ENCODE measurements at regions not wholly inside any gene's neighbourhood (a gene's known extent, or its start where the extent isn't known, plus 50 kb on each side); places are given as distances from the start of the nearest gene placed in this dataset.

GRCh38 chr1:109821831-109822745 is 58.4 kb upstream of the EPS8L3 start:
- no peak for TF ChIP-seq CTCF (IDR thresholded peaks at IDR 0.05)
- no peak for TF ChIP-seq POLR2AphosphoS5 (IDR thresholded peaks at IDR 0.05)
- Histone ChIP-seq H3K36me3 (no peaks in the 10 kb centered on the region), H3K4me3 (no peak overlapping the region), H3K4me1 (peaks cover 45% of the 10 kb centered on the region), H3K27me3 (no peaks in the 10 kb centered on the region), H3K27ac (peak overlapping the region; percentile 78), H3K9me3 (no peaks in the 10 kb centered on the region)
- peak in 1 of 2 donors; percentile 81 for DNase-seq (ENCODE audit: low spot score in 2 of 2)
- WGBS, result 68% methylated on average over 14 of the region's 14 CpGs

GRCh38 chr1:109821221-109821669 is 57.5 kb upstream of the EPS8L3 start:
- H3K27me3 ChIP-seq, result no peaks in the 10 kb centered on the region
- TF ChIP-seq EP300 (IDR thresholded peaks at IDR 0.05) (no peak), CTCF (IDR thresholded peaks at IDR 0.05) (no peak), POLR2AphosphoS5 (IDR thresholded peaks at IDR 0.05) (no peak)
- WGBS, result 32% methylated on average over 7 of the region's 8 CpGs
- peak overlapping the region; percentile 78 for H3K27ac ChIP-seq
- no peaks in the 10 kb centered on the region for H3K36me3 ChIP-seq
- H3K4me1 ChIP-seq, result peaks cover 45% of the 10 kb centered on the region
- no peak overlapping the region for H3K4me3 ChIP-seq
- no peaks in the 10 kb centered on the region for H3K9me3 ChIP-seq
- DNase-seq (ENCODE audit: low spot score in 2 of 2), result peak; percentile 84 to 92

- Histone ChIP-seq H3K4me1 (peaks cover 48% of the 10 kb centered on the region), H3K27me3 (no peaks in the 10 kb centered on the region), H3K27ac (no peak overlapping the region), H3K36me3 (no peaks in the 10 kb centered on the region), H3K9me3 (no peaks in the 10 kb centered on the region), H3K4me3 (no peak overlapping the region)
- DNase-seq (ENCODE audit: low spot score in 2 of 2), result no peak
- no peak for TF ChIP-seq EP300 (IDR thresholded peaks at IDR 0.05)
- TF ChIP-seq POLR2AphosphoS5 (IDR thresholded peaks at IDR 0.05), result no peak
- 91% methylated on average over 3 of the region's 3 CpGs for WGBS
These were observed 56.2 kb upstream of the EPS8L3 start for GRCh38 chr1:109819906-109820305.

GRCh38 chr1:109818988-109819764 is 55.5 kb upstream of the EPS8L3 start:
- no peak overlapping the region for H3K4me3 ChIP-seq
- H3K27ac ChIP-seq, result no peak overlapping the region
- no peaks in the 10 kb centered on the region for H3K27me3 ChIP-seq
- H3K9me3 ChIP-seq, result no peaks in the 10 kb centered on the region
- peaks cover 44% of the 10 kb centered on the region for H3K4me1 ChIP-seq
- 92% methylated on average over 7 of the region's 9 CpGs for WGBS
- TF ChIP-seq POLR2AphosphoS5 (IDR thresholded peaks at IDR 0.05), result no peak
- TF ChIP-seq CTCF (IDR thresholded peaks at IDR 0.05), result no peak
- no peak for TF ChIP-seq POLR2A (IDR thresholded peaks at IDR 0.05)
- no peak for TF ChIP-seq EP300 (IDR thresholded peaks at IDR 0.05)
- no peak for DNase-seq (ENCODE audit: low spot score in 2 of 2)
- H3K36me3 ChIP-seq, result no peaks in the 10 kb centered on the region

- Histone ChIP-seq H3K27me3 (no peaks in the 10 kb centered on the region), H3K36me3 (no peaks in the 10 kb centered on the region), H3K9me3 (no peaks in the 10 kb centered on the region), H3K4me1 (peaks cover 36% of the 10 kb centered on the region), H3K4me3 (no peak overlapping the region), H3K27ac (no peak overlapping the region)
- TF ChIP-seq CTCF (IDR thresholded peaks at IDR 0.05) (no peak), POLR2AphosphoS5 (IDR thresholded peaks at IDR 0.05) (no peak), POLR2A (IDR thresholded peaks at IDR 0.05) (no peak), EP300 (IDR thresholded peaks at IDR 0.05) (no peak)
- 79% methylated on average over 5 of the region's 6 CpGs for WGBS
- no peak for DNase-seq (ENCODE audit: low spot score in 2 of 2)
These were observed 54.7 kb upstream of the EPS8L3 start for GRCh38 chr1:109818271-109818987.
